ENCODE measurements at regions not wholly inside any gene's neighbourhood (a gene's known extent, or its start where the extent isn't known, plus 50 kb on each side); places are given as distances from the start of the nearest gene placed in this dataset.
A peak's percentile ranks its signal among the peaks of the same experiment; 100 is the strongest.

GRCh38 chr12:34604227-34604626, 581.9 kb downstream of the ALG10 start:
- no peaks in the 10 kb centered on the region for H3K27me3 ChIP-seq (ENCODE audit: insufficient read depth, poor library complexity, severe bottlenecking)
- H3K27ac ChIP-seq (ENCODE audit: poor library complexity, severe bottlenecking), result no peak overlapping the region
- H3K4me3 ChIP-seq (ENCODE audit: severe bottlenecking), result no peak overlapping the region
- no peak for TF ChIP-seq CTCF (IDR thresholded peaks at IDR 0.05; ENCODE audit: poor library complexity, severe bottlenecking)
- ATAC-seq (ENCODE audit: low read depth) (no peak), DNase-seq (ENCODE audit: low spot score) (no peak)
- H3K36me3 ChIP-seq (ENCODE audit: low read depth), result no peaks in the 10 kb centered on the region
- no peaks in the 10 kb centered on the region for H3K4me1 ChIP-seq (ENCODE audit: insufficient read depth, poor library complexity, severe bottlenecking)
- peaks cover 2% of the 10 kb centered on the region for H3K9me3 ChIP-seq (ENCODE audit: severe bottlenecking)

GRCh38 chr12:34604631-34605509, 582.6 kb downstream of the ALG10 start:
- H3K27me3 ChIP-seq (ENCODE audit: insufficient read depth, poor library complexity, severe bottlenecking), result no peaks in the 10 kb centered on the region
- no peak for TF ChIP-seq CTCF (IDR thresholded peaks at IDR 0.05; ENCODE audit: poor library complexity, severe bottlenecking)

GRCh38 chr12:34605510-34605887, 583.2 kb downstream of the ALG10 start:
- Histone ChIP-seq H3K36me3 (ENCODE audit: low read depth) (no peaks in the 10 kb centered on the region), H3K9me3 (ENCODE audit: severe bottlenecking) (peaks cover 2% of the 10 kb centered on the region)
- ATAC-seq (ENCODE audit: low read depth), result no peak

More at GRCh38 chr12:34604631-34605509, 582.6 kb downstream of the ALG10 start:
- H3K4me1 ChIP-seq (ENCODE audit: insufficient read depth, poor library complexity, severe bottlenecking), result no peaks in the 10 kb centered on the region
- no peak overlapping the region for H3K27ac ChIP-seq (ENCODE audit: poor library complexity, severe bottlenecking)
- no peak overlapping the region for H3K4me3 ChIP-seq (ENCODE audit: severe bottlenecking)
- DNase-seq (ENCODE audit: low spot score) (peak; percentile 29), ATAC-seq (ENCODE audit: low read depth) (no peak)
- H3K9me3 ChIP-seq (ENCODE audit: severe bottlenecking), result peaks cover 2% of the 10 kb centered on the region
- no peaks in the 10 kb centered on the region for H3K36me3 ChIP-seq (ENCODE audit: low read depth)

GRCh38 chr12:34605955-34606748, 583.9 kb downstream of the ALG10 start:
- H3K27ac ChIP-seq (ENCODE audit: poor library complexity, severe bottlenecking), result no peak overlapping the region
- peak; percentile 27 for DNase-seq (ENCODE audit: low spot score)
- no peak overlapping the region for H3K4me3 ChIP-seq (ENCODE audit: severe bottlenecking)
- no peaks in the 10 kb centered on the region for H3K36me3 ChIP-seq (ENCODE audit: low read depth)
- no peaks in the 10 kb centered on the region for H3K4me1 ChIP-seq (ENCODE audit: insufficient read depth, poor library complexity, severe bottlenecking)
- H3K27me3 ChIP-seq (ENCODE audit: insufficient read depth, poor library complexity, severe bottlenecking), result no peaks in the 10 kb centered on the region
- peaks cover 2% of the 10 kb centered on the region for H3K9me3 ChIP-seq (ENCODE audit: severe bottlenecking)
- TF ChIP-seq CTCF (IDR thresholded peaks at IDR 0.05; ENCODE audit: poor library complexity, severe bottlenecking), result no peak
- no peak for ATAC-seq (ENCODE audit: low read depth)

More at GRCh38 chr12:34605510-34605887, 583.2 kb downstream of the ALG10 start:
- Histone ChIP-seq H3K4me1 (ENCODE audit: insufficient read depth, poor library complexity, severe bottlenecking) (no peaks in the 10 kb centered on the region), H3K27ac (ENCODE audit: poor library complexity, severe bottlenecking) (no peak overlapping the region), H3K27me3 (ENCODE audit: insufficient read depth, poor library complexity, severe bottlenecking) (no peaks in the 10 kb centered on the region), H3K4me3 (ENCODE audit: severe bottlenecking) (no peak overlapping the region)
- TF ChIP-seq CTCF (IDR thresholded peaks at IDR 0.05; ENCODE audit: poor library complexity, severe bottlenecking), result no peak
- no peak for DNase-seq (ENCODE audit: low spot score)

All from RWPE2 (cell line).